Gastroesophageal sphincter (tissue), 3 donors: ENCODE measurements at regions not wholly inside any gene's neighbourhood (a gene's known extent, or its start where the extent isn't known, plus 50 kb on each side); places are given as distances from the start of the nearest gene placed in this dataset.

Experiments used
- CTCF ChIP-seq, 4 experiments: fragments of 200-600 bp in 2 of 4; fragments of 450-650 bp in 2 of 4; sonication (generic) in 1 of 4; IDR thresholded peaks; one replicate each; pipeline ENCODE4 v1.5.1; 2017 to 2019; ENCODE audit warnings: antibody characterized with exemption in 4 of 4, mild to moderate bottlenecking in 2 of 4, moderate library complexity in 2 of 4
- EP300 ChIP-seq: sonication (generic); formaldehyde crosslinking; IDR thresholded peaks from one replicate; pipeline ENCODE4 v1.6.1; 2017; ENCODE audit warnings: antibody characterized with exemption, mild to moderate bottlenecking
- POLR2A ChIP-seq, 2 donors: fragments of 450-650 bp; IDR thresholded peaks; one replicate each; pipeline ENCODE4 v1.6.1; 2017; ENCODE audit warnings: antibody characterized with exemption in 2 of 2, mild to moderate bottlenecking in 2 of 2, moderate library complexity in 1 of 2
- POLR2AphosphoS5 ChIP-seq: sonication (generic); formaldehyde crosslinking; IDR thresholded peaks from one replicate; pipeline ENCODE4 v1.6.1; 2017; ENCODE audit warnings: antibody characterized with exemption

DNA sequence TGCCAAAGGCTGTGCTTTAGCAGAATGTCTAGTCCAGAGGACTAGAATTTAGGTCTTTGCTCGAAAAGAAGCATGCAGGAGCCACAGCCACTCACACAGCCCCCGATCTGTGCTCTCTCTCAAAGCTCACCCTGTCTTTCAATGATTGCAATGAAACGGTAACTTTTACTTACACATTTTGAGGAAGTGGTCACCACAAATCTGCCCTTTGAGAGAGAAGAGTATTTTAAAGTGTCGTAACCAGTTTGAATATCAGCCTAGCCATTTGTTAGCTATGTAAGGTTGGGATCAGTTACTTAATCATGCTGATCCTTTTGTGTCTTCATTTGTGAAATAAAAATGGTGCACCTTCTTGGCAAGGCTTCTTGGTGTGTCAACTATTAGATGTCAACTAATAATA, 209.0 kb downstream of the TFAP2A start:
- TF ChIP-seq POLR2A (IDR thresholded peaks at IDR 0.05) (no peak), POLR2AphosphoS5 (no peak), CTCF (IDR thresholded peaks at IDR 0.05) (no peak), EP300 (no peak)
